IMR-90 (cell line): ENCODE measurements at regions not wholly inside any gene's neighbourhood (a gene's known extent, or its start where the extent isn't known, plus 50 kb on each side); places are given as distances from the start of the nearest gene placed in this dataset.

Experiments
- ATAC-seq: fragments of 200-7000 bp; cut with Tn5 transposase; 2 replicates; pipeline ENCODE4 v1.9.1; 2020; ENCODE audit warnings: low read depth, mild to moderate bottlenecking, moderate library complexity
- BruUV-seq: library from RNA; stranded (reverse); fragments of 400-500 nt; replicated peaks from 2 replicates; lab custom pipeline; 2021; lab: Mats Ljungman, UMichigan
- CTCF ChIA-PET: fragments of 300-600 bp; formaldehyde crosslinking; extraction: SDS; loops from one replicate; lab custom pipeline; 2021; ENCODE audit warnings: antibody characterized with exemption; lab: Yijun Ruan, JAX
- POLR2A ChIA-PET: fragments of 300-600 bp; sonication (Branson Sonifier 250); formaldehyde crosslinking; loops from one replicate; lab custom pipeline; 2022; ENCODE audit warnings: antibody characterized with exemption; ENCODE audit not compliant: unreplicated experiment; lab: Charles Lee
- DNase-seq: peaks from one replicate; pipeline ENCODE4 v3.0.0; 2013
- H2AFZ ChIP-seq: replicated peaks from 2 replicates; pipeline ENCODE3; 2013; ENCODE audit warnings: low read length, mild to moderate bottlenecking; ENCODE audit not compliant: poor library complexity
- H2AK5ac ChIP-seq: 2 replicates; pipeline ENCODE4 v1.6.1; 2013; ENCODE audit warnings: low read depth, low read length, inconsistent platforms
- H2AK9ac ChIP-seq: replicated peaks from 2 replicates; pipeline ENCODE3; 2013; ENCODE audit warnings: mild to moderate bottlenecking, low read depth, low read length, moderate library complexity; ENCODE audit not compliant: poor library complexity
- H2BK120ac ChIP-seq: 2 replicates; pipeline ENCODE4 v1.6.1; 2013; ENCODE audit warnings: low read depth, low read length, inconsistent platforms
- H2BK15ac ChIP-seq: 3 replicates; pipeline ENCODE4 v1.6.1; 2013; ENCODE audit warnings: low read depth, low read length, inconsistent platforms
- H2BK20ac ChIP-seq: 2 replicates; pipeline ENCODE4 v1.6.1; 2013; ENCODE audit warnings: low read depth, mild to moderate bottlenecking, inconsistent platforms, low read length, moderate library complexity
- H2BK5ac ChIP-seq: 2 replicates; pipeline ENCODE4 v1.6.1; 2013; ENCODE audit warnings: mild to moderate bottlenecking, low read depth, low read length, inconsistent platforms; ENCODE audit not compliant: poor library complexity, severe bottlenecking
- H3K14ac ChIP-seq: replicated peaks from 2 replicates; pipeline ENCODE4 v1.6.1; 2013; ENCODE audit warnings: low read depth, low read length, inconsistent platforms
- H3K18ac ChIP-seq: 2 replicates; pipeline ENCODE4 v1.6.1; 2013; ENCODE audit warnings: low read depth, low read length, control low read depth
- H3K23ac ChIP-seq: 2 replicates; pipeline ENCODE4 v1.6.1; 2013; ENCODE audit warnings: low read depth, low read length, inconsistent platforms
- H3K27ac ChIP-seq: 2 replicates; pipeline ENCODE4 v1.5.1; 2013; ENCODE audit warnings: mild to moderate bottlenecking, control low read depth, low read length; ENCODE audit not compliant: insufficient read depth
- H3K27me3 ChIP-seq: 2 replicates; pipeline ENCODE4 v1.6.1; 2013; ENCODE audit warnings: low read length; ENCODE audit not compliant: control insufficient read depth, insufficient read depth
- H3K36me3 ChIP-seq: 2 replicates; pipeline ENCODE4 v1.6.1; 2013; ENCODE audit warnings: low read length, mixed read lengths; ENCODE audit not compliant: control insufficient read depth, insufficient read depth
- H3K4ac ChIP-seq: 2 replicates; pipeline ENCODE4 v1.6.1; 2013; ENCODE audit warnings: low read depth, low read length, inconsistent platforms
- H3K4me1 ChIP-seq: 2 replicates; pipeline ENCODE4 v1.6.1; 2013; ENCODE audit warnings: low read length, mixed read lengths; ENCODE audit not compliant: control insufficient read depth, insufficient read depth
- H3K4me2 ChIP-seq: 2 replicates; pipeline ENCODE4 v1.6.1; 2013; ENCODE audit warnings: low read depth, mild to moderate bottlenecking, control low read depth, low read length, moderate library complexity
- H3K4me3 ChIP-seq: 2 replicates; pipeline ENCODE4 v1.5.1; 2013; ENCODE audit warnings: low read depth, mild to moderate bottlenecking, control low read depth, low read length, moderate library complexity; ENCODE audit not compliant: insufficient read depth
- H3K56ac ChIP-seq: 2 replicates; pipeline ENCODE4 v1.6.1; 2013; ENCODE audit warnings: low read length, inconsistent platforms; ENCODE audit not compliant: insufficient read depth; ENCODE audit errors: extremely low read depth
- H3K79me1 ChIP-seq, 2 experiments: 2 replicates each; pipeline ENCODE4 v1.6.1; 2013; ENCODE audit warnings: low read length in 2 of 2, inconsistent platforms in 1 of 2, low read depth in 1 of 2
- H3K9ac ChIP-seq: 2 replicates; pipeline ENCODE4 v1.6.1; 2013; ENCODE audit warnings: low read depth, low read length, control low read depth
- H3K9me1 ChIP-seq: 2 replicates; pipeline ENCODE4 v1.6.1; 2013; ENCODE audit warnings: low read length, inconsistent platforms; ENCODE audit not compliant: insufficient read depth
- H3K9me3 ChIP-seq: 2 replicates; pipeline ENCODE4 v1.6.1; 2013; ENCODE audit warnings: low read length; ENCODE audit not compliant: control insufficient read depth, insufficient read depth
- H4K20me1 ChIP-seq: 2 replicates; pipeline ENCODE4 v1.6.1; 2013; ENCODE audit warnings: low read length, inconsistent platforms; ENCODE audit not compliant: insufficient read depth
- H4K5ac ChIP-seq: 2 replicates; pipeline ENCODE4 v1.6.1; 2013; ENCODE audit warnings: mild to moderate bottlenecking, low read depth, low read length, control low read depth
- H4K8ac ChIP-seq, 2 experiments: 2 replicates each; pipeline ENCODE4 v1.6.1; 2013; ENCODE audit warnings: low read depth in 2 of 2, low read length in 2 of 2, control low read depth in 1 of 2, inconsistent platforms in 1 of 2
- H4K91ac ChIP-seq: 2 replicates; pipeline ENCODE4 v1.6.1; 2013; ENCODE audit warnings: low read depth, low read length, inconsistent platforms; ENCODE audit not compliant: insufficient read depth
- BHLHE40 ChIP-seq: fragments of 150-350 bp; IDR thresholded peaks from 2 replicates; pipeline ENCODE4 v1.6.1; 2016; ENCODE audit warnings: mild to moderate bottlenecking, low read depth, low read length
- MAFK ChIP-seq: IDR thresholded peaks from 2 replicates; pipeline ENCODE4 v1.6.1; 2012; ENCODE audit warnings: low read depth, low read length, improper control_type of control experiment
- MXI1 ChIP-seq: IDR thresholded peaks from 2 replicates; pipeline ENCODE4 v1.6.1; 2012; ENCODE audit warnings: low read depth, mild to moderate bottlenecking, low read length, moderate library complexity, borderline replicate concordance
- NFE2L2 ChIP-seq: fragments of 150-350 bp; IDR thresholded peaks from 2 replicates; pipeline ENCODE4 v1.6.1; 2016; ENCODE audit warnings: low read depth, mild to moderate bottlenecking, low read length
- RFX5 ChIP-seq: IDR thresholded peaks from 2 replicates; pipeline ENCODE4 v1.8.0; 2012; ENCODE audit warnings: low read depth, mild to moderate bottlenecking, low read length, moderate library complexity
- USF2 ChIP-seq: fragments of 150-350 bp; IDR thresholded peaks from 2 replicates; pipeline ENCODE4 v1.6.1; 2017; ENCODE audit warnings: mild to moderate bottlenecking, antibody characterized with exemption, low read length, low read depth
- WGBS, 2 experiments: methylation state at CpG; one replicate each; pipeline versions ENCODE4 v1.1.5 to v1.1.7; 2013; ENCODE audit warnings: missing lambda C conversion rate in 2 of 2; ENCODE audit not compliant: insufficient read length in 1 of 2; ENCODE audit errors: extremely low coverage in 2 of 2; 5-methylcytosine and 5-hydroxymethylcytosine counted together
- dilution Hi-C: fragments of 300-500 bp; cut with HindIII; formaldehyde crosslinking; loops from one replicate; pipeline ENCODE4 v1.14.3; 2018; ENCODE audit warnings: low sequenced_read_pairs; ENCODE audit not compliant: unreplicated experiment
- in situ Hi-C: fragments of 300-500 bp; cut with MboI; formaldehyde crosslinking; loops from 3 replicates; pipeline ENCODE4 v1.14.3; 2019; ENCODE audit warnings: low sequenced_read_pairs, inconsistent platforms, mixed read lengths
- intact Hi-C: fragments of 100-400 bp; cut with micrococcal nuclease; formaldehyde crosslinking; loops from 2 replicates; pipeline ENCODE4 v1.10.0; 2022

- Histone ChIP-seq H3K79me1 (no peaks in the 10 kb centered on the region), H2BK20ac (peak overlapping the region; percentile 76; the same call in 1 of the 2 replicates), H3K18ac (peak overlapping the region; percentile 45; the same call in 1 of the 2 replicates), H3K23ac (no peak overlapping the region; the same call in 1 of the 2 replicates), H3K36me3 (no peaks in the 10 kb centered on the region), H2BK5ac (peak overlapping the region; percentile 62), H2AFZ (no peak overlapping the region), H4K91ac (0 out of 2 replicates have a peak overlapping the region, but pooled peaks have one; percentile 10), H3K56ac (no peak overlapping the region), H3K4me2 (peak overlapping the region; percentile 2; the same call in 1 of the 2 replicates), H4K5ac (no peak overlapping the region), H3K9me3 (no peaks in the 10 kb centered on the region), H2AK5ac (no peak overlapping the region), H3K4me1 (peaks cover 2% of the 10 kb centered on the region; the same call in 1 of the 2 replicates), H3K4me3 (no peak overlapping the region), H3K9ac (no peak overlapping the region), H2BK15ac (no peak overlapping the region), H3K4ac (no peak overlapping the region; the same call in 1 of the 2 replicates), H4K20me1 (no peaks in the 10 kb centered on the region), H2AK9ac (no peak overlapping the region), H3K27me3 (no peaks in the 10 kb centered on the region), H2BK120ac (peak overlapping the region; percentile 9; the same call in 1 of the 2 replicates), H3K9me1 (no peaks in the 10 kb centered on the region), H4K8ac (peak overlapping the region in 1 of 2 experiments; percentile 59; a peak in 2 of 4 replicates), H3K14ac (peak overlapping the region; percentile 1), H3K27ac (peak overlapping the region; percentile 40; the same call in 1 of the 2 replicates)
- BruUV-seq = no TSS peak
- ChIA-PET POLR2A (no interaction called here), CTCF (no interaction called here)
- TF ChIP-seq BHLHE40 (no peak), USF2 (no peak), MAFK (peak; percentile 79), NFE2L2 (peak; percentile 85), MXI1 (no peak), RFX5 (no peak)
- intact Hi-C loops = no loop called here
- in situ Hi-C loops = no loop called here
- no CpG with 5 or more reads among the region's 4 CpGs for WGBS, 2 experiments
- ATAC-seq = peak; percentile 84
- dilution Hi-C loops = no loop called here
- peak; percentile 81 for DNase-seq
Measured at GRCh38 chr2:160561551-160562295, 68.1 kb upstream of the RBMS1 start.
